ENCODE measurements at regions not wholly inside any gene's neighbourhood (a gene's known extent, or its start where the extent isn't known, plus 50 kb on each side); places are given as distances from the start of the nearest gene placed in this dataset.

DNA sequence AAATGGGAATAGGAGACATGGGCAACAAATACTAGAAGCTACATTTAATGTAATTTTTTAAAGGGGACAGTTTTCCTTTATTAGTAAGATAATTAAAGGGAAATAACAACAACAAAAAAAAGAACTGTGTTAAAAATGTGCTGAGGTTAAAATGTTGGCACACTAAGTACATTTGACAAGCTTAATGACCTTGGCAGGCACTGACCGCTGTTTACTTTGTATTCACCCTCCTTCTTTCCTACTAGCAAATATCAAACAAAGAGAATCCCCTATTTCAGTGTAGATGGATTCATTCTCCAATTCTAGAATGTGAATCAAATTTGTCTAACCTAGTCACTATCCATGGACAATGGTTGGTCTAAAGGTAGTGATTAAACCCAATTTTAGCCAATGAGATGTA, 77.5 kb upstream of the TOMM7 start:
- H3K9me3 ChIP-seq: no peaks in the 10 kb centered on the region
- no peaks in the 10 kb centered on the region for H3K27me3 ChIP-seq
- 71 to 85% (median 72%) methylated on average over 1 of the region's 1 CpG for WGBS, 5 donors
- TF ChIP-seq EP300 (IDR thresholded peaks at IDR 0.05) (no peak), POLR2AphosphoS5 (IDR thresholded peaks at IDR 0.05) (no peak), POLR2A (IDR thresholded peaks at IDR 0.05) (no peak)
- TF ChIP-seq, protein P1, sequence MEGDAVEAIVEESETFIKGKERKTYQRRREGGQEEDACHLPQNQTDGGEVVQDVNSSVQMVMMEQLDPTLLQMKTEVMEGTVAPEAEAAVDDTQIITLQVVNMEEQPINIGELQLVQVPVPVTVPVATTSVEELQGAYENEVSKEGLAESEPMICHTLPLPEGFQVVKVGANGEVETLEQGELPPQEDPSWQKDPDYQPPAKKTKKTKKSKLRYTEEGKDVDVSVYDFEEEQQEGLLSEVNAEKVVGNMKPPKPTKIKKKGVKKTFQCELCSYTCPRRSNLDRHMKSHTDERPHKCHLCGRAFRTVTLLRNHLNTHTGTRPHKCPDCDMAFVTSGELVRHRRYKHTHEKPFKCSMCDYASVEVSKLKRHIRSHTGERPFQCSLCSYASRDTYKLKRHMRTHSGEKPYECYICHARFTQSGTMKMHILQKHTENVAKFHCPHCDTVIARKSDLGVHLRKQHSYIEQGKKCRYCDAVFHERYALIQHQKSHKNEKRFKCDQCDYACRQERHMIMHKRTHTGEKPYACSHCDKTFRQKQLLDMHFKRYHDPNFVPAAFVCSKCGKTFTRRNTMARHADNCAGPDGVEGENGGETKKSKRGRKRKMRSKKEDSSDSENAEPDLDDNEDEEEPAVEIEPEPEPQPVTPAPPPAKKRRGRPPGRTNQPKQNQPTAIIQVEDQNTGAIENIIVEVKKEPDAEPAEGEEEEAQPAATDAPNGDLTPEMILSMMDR (IDR thresholded peaks at IDR 0.05): no peak
- H3K4me1 ChIP-seq: no peaks in the 10 kb centered on the region
- no peaks in the 10 kb centered on the region for H3K36me3 ChIP-seq
- no peak overlapping the region for H3K27ac ChIP-seq
- no peak for DNase-seq
- no peak overlapping the region for H3K4me3 ChIP-seq
- intact Hi-C loops (cut with DNase I; ENCODE audit: low total_unique reads): no loop called here

GRCh38 chr7:22896917-22897316, 74.3 kb upstream of the TOMM7 start:
- 74 to 91% (median 87%) methylated on average over 5 of the region's 5 CpGs for WGBS, 5 donors
- TF ChIP-seq POLR2A (IDR thresholded peaks at IDR 0.05) (no peak), POLR2AphosphoS5 (IDR thresholded peaks at IDR 0.05) (no peak), EP300 (IDR thresholded peaks at IDR 0.05) (no peak)
- TF ChIP-seq, protein P1 (IDR thresholded peaks at IDR 0.05): no peak
- no peak for DNase-seq
- Histone ChIP-seq H3K4me1 (no peaks in the 10 kb centered on the region), H3K27me3 (no peaks in the 10 kb centered on the region), H3K36me3 (no peaks in the 10 kb centered on the region), H3K9me3 (no peaks in the 10 kb centered on the region), H3K4me3 (no peak overlapping the region), H3K27ac (no peak overlapping the region)
- intact Hi-C loops (cut with DNase I; ENCODE audit: low total_unique reads): no loop called here

- Histone ChIP-seq H3K36me3 (no peaks in the 10 kb centered on the region), H3K27me3 (no peaks in the 10 kb centered on the region), H3K4me3 (no peak overlapping the region), H3K4me1 (no peaks in the 10 kb centered on the region), H3K27ac (no peak overlapping the region), H3K9me3 (no peaks in the 10 kb centered on the region)
- TF ChIP-seq EP300 (IDR thresholded peaks at IDR 0.05) (no peak), POLR2AphosphoS5 (IDR thresholded peaks at IDR 0.05) (no peak), POLR2A (IDR thresholded peaks at IDR 0.05) (no peak)
- TF ChIP-seq, protein P1 (IDR thresholded peaks at IDR 0.05): no peak
- WGBS, 5 donors: 71 to 85% (median 79%) methylated on average over 2 of the region's 2 CpGs
- no peak for DNase-seq
- intact Hi-C loops (cut with DNase I; ENCODE audit: low total_unique reads): no loop called here
Measured at GRCh38 chr7:22895828-22896165, 73.1 kb upstream of the TOMM7 start.

GRCh38 chr7:22895140-22895827, 72.6 kb upstream of the TOMM7 start:
- intact Hi-C loops (cut with DNase I; ENCODE audit: low total_unique reads): no loop called here
- H3K36me3 ChIP-seq: no peaks in the 10 kb centered on the region
- TF ChIP-seq POLR2A (IDR thresholded peaks at IDR 0.05): no peak
- TF ChIP-seq, protein P1 (IDR thresholded peaks at IDR 0.05): no peak
- no peak for TF ChIP-seq POLR2AphosphoS5 (IDR thresholded peaks at IDR 0.05)
- H3K4me1 ChIP-seq: no peaks in the 10 kb centered on the region
- no peaks in the 10 kb centered on the region for H3K27me3 ChIP-seq
- H3K27ac ChIP-seq: no peak overlapping the region
- no peak for DNase-seq
- H3K9me3 ChIP-seq: no peaks in the 10 kb centered on the region
- H3K4me3 ChIP-seq: no peak overlapping the region
- WGBS, 5 donors: 67 to 73% (median 71%) methylated on average over 3 of the region's 3 CpGs

Data from stomach (tissue), 8 donors.